NCI-H774 (cell line): ENCODE measurements at regions not wholly inside any gene's neighbourhood (a gene's known extent, or its start where the extent isn't known, plus 50 kb on each side); places are given as distances from the start of the nearest gene placed in this dataset.
"Not testable (repeated sequence)": the region's sequence is repeated elsewhere in the genome, so short reads cannot be mapped to it uniquely, and the experiment has no call there.

ENCODE experiments used
- DNase-seq: peaks from one replicate; lab custom pipeline; 2025; lab: John Stamatoyannopoulos, UW

DNA sequence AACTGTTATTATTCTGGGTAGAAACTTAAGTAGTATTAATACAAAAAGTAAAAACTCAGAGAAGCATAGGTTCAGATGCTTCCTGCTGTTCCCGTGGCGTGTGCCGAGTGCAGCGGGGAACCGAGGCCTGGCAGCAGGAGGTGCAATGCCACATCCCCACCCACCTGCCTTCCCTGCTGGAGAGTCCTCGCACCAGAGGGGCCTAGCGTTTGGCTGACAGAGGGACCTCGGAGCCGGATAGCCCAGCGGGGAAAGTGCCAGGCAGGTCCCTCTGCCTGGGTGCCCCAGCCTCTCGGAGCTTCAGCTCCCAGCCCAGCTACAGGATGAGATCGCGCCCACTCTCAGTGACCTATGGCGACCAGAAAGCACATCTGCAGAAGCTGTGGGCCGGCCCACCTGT, 169.6 kb upstream of the GSE1 start:
- no peak for DNase-seq

- DNase-seq = peak; percentile 66
These were observed 167.9 kb upstream of the GSE1 start for GRCh38 chr16:85445064-85445778.

DNA sequence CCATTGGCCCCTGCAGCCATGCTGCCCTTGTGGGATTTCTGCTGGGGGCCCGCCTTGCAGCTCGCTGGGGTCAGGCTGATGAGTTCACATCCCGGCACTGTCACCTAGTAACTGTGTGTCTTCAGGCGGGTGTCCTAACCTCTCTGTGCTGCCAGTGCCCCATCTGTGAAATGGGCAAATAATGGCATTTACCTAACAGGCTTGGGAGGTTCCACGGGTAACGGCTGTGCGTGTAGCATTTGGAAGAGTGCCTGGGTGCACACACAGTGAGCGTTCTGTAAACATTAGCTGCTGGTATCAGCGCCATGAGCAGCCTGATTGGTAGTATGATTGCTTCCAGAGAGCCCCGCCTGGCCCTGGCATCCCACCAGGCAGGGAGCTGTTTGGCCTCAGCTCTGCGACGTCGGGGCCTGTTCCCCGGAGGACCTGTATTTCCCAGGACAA, 167.3 kb upstream of the GSE1 start:
- DNase-seq = peak; percentile 23

DNA sequence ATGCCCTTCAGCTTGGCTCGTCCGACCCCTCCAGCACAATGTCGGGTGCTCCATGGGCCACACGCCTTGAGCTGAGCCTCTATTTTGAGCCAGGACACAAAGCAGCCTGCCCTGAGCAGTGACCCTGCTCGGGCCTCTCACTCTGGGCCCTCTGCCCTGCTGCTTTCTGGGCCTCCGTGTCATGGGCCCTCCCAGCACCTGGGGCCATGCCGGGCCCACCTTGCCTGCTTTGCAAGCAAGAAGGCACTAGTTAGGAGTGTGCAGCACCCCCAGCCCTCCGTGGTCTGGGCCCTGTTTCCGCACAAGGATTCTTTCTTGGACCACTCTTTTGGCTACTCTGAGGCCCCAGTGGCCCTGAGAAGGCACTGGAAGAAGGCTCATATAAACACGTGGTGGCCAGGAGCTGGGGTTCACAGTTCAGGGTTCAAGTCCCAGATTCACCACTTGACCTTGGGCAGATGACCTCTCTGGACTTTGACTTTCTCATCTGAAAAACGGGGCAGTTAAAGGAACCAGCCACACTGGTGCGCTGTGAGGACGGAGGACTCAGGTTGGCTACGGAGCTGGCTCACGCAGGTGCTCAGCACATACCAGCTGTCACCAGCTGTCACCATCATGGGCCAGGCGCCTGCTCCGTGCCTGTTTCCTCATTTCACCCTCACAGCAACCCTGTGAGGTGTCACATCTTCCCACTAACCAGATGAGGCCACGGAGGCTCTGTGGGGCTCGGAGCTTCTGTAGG, 166.0 kb upstream of the GSE1 start:
- DNase-seq = peak; percentile 40

DNA sequence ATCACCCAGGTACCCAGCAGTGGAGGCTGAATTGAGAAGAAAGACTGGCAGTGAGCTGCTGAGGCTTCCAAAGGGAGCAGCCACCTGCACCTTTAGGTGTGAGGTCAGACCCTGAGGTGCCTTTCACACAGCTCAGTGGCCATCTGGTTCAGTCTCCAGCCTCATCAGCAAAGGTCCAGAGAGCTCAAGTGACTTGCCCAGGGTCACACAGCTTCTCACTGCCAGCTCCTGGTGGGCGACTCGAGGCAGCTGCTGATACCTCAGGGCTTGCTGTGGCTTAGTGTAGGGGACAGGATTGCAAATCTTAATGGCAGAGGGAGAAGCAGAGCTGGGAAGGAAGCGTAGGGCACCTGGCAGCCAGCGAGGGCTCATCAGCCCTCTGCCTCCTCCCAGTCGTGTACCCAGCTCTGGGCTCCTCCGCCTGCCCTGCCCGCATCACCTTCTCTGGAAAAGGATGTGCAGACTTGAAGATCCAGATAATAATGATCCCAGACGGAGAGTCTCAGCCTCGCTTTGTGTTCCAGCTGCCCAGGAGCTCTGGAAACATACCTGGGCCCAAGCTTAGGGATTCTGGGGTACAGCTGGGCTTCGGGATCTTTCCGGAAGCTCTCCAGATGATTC, 165.3 kb upstream of the GSE1 start:
- no peak for DNase-seq

DNA sequence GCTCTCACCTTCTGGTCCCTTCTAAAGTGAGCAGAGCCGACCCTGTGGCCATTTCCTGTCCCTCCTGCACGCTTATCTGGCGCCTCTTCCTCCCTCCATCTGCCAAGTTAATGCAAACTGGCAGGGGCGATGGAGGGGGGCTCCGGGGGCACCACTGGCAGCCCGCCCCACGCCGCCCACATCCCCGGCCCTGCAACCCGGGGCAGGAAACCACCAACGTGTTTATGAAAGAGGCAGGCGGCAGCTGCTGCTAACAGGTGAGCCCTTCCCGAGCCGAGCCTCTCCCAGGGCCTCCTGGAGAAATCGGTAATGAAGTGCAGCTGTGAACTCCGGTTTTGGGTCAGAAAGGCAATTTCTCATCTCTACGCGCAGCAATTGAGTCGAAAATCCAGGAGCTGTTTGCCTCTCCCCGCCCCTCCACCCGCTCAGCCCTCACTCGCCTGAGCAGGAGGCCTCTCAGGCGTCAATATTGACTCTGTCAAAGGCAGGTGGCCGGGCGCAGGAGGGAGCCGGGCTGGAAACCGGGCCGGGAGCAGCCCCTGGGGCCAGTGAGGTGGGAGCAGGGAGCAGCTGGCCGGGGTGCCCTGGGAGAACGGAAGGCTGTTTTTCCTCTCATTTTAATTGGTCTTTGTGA, 164.4 kb upstream of the GSE1 start:
- peak; percentile 78 for DNase-seq

- DNase-seq = no peak
These were observed 163.8 kb upstream of the GSE1 start for GRCh38 chr16:85449191-85449884.

GRCh38 chr16:85449885-85450245, 163.3 kb upstream of the GSE1 start:
- DNase-seq = no peak

- DNase-seq = not testable (repeated sequence)
These were observed 162.0 kb upstream of the GSE1 start for GRCh38 chr16:85451142-85451541.

GRCh38 chr16:85451641-85452363, 161.3 kb upstream of the GSE1 start:
- DNase-seq = peak; percentile 36

DNA sequence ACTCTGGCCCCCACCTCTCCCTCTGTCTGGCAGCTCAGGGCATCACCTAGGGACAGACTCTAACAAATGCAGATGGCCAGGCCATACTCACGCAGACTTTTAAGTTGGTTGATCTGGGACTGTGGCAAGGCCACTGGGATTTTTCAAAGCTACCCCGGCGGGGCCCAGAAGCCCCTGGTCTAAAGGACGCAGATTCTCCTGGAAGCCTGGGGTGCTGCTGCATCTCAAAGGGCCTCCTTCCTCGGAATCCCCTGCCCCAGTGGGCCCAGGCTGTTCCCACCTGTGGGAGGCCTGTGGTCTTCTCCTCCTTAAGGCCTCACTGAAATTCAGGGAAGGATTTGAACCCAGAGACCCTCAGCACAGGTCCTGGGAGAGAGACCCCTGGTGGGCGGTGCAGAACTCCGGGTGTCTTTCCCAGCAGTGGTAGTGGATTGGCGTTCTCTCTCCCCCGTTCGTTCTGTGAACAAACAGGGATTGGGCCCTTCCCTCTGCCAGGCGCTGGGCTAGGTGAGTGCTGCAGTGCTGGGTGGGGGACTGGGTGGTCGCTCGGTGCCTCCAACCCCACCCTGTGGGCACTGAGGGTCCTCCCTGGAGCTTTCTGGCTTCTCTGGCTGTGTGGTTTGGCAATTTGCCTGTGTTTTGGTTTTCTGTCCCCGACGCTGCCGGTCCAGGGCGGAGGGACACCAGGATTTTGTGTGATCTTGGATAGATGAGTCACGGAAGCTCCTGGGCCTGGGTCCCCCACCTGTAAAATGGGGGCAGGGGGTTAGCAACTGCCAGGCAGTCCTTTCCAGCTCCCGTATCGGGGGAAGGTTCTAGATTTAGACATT, 160.5 kb upstream of the GSE1 start:
- no peak for DNase-seq

DNA sequence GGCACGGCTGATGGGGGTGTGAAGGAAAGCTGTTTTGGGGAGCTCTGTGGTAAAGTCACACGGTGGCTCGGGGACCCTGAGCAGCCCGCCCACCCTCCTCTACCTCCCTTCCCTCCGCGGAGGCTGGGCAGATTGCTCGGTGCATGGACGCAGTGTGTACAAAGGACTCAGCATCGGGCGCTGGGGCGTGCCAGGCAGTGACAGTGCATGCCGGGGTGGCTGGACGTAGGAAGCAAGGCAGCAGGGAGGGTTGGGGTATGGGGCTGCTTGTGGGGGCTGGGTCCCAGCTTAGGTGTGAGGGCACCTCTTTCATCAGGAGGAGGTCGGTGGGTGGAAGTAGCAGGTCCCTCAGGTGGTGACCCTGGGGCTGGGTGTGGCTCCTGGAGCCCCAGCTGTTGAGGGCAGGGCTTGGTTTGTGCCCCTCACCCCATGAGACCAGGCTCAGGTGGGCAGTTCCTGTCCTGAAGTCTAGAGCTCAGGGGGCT, 159.9 kb upstream of the GSE1 start:
- no peak for DNase-seq

DNA sequence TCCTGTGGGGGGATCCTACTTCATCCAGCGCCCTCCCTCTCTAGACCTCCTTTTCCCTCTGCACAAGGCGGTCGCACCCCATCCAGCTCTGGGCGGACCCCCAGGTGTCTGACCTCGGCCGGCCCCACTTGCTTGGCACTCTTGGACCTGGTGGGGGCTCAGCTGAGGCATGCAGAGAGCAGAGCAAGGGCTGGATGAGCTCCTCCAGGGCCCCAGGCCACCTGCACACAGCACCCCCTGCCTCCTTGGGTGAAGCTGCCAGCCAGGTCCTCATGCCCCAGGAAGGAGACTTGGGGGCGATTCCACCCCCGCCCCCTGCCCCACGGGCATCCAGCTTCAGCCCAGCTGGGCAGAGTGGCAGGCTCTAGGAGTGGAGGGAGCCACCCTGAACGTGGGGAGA, 159.4 kb upstream of the GSE1 start:
- no peak for DNase-seq

DNA sequence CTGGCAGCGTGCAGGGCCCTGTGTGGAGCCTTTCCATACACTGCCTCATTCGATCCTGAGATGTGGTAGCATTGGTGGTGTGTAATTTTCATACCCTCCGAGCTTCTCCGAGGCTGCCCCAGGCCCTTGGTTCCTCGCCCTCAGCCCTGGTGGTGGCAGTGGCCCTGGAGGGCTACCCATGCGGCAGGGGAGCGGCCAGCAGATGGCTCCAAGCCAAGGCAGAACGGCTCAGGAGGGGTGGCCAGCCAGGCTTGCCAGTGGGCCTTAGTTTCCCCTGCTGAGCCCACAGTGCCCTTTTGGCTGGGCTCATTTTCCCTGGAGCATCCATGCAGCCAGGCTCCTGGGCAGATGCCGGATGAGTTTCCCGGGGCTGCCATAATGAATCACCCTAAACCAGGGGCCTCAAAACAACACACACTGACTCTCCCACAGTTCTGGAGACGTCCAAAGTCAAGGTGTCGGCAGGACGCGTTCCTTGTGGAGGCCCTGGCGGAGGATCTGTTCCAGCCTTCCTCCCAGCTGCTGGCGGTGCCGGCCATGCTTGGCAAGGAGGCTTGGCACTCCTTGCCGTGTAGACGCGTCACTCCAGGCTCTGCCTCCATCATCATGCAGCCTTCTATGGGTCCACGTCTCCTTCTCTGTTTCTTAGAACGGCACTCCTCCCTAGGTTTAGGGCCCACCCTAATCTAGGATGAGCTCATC, 158.8 kb upstream of the GSE1 start:
- DNase-seq = no peak

DNA sequence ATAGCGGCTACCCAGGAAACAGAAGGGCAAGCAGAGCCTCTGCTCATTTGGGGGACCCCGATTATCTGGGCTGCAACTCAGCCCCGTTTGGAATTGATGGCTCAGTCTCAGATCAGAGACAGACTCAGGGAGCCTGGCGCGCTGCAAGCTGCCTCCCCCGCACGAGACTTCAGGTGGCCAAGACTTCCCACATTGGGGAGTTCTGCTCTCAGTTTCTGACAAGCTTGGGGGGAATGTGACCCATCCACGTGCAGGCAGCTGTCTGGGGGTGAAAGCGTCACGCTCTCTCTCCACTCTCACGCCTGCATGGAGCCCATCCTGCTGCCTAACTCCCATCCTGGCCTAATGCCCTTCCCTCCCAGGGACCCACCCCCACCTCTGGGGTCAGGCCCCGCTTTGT, 157.6 kb upstream of the GSE1 start:
- no peak for DNase-seq

GRCh38 chr16:85457366-85457765, 155.8 kb upstream of the GSE1 start:
- no peak for DNase-seq

GRCh38 chr16:85458968-85459367, 154.2 kb upstream of the GSE1 start:
- DNase-seq = no peak

GRCh38 chr16:85459529-85460251, 153.4 kb upstream of the GSE1 start:
- no peak for DNase-seq
